Esophagus squamous epithelium (tissue), 5 donors: ENCODE measurements at regions not wholly inside any gene's neighbourhood (a gene's known extent, or its start where the extent isn't known, plus 50 kb on each side); places are given as distances from the start of the nearest gene placed in this dataset.

Experiments
- DNase-seq: peaks from one replicate; lab custom pipeline; 2025; lab: John Stamatoyannopoulos, UW
- H3K27ac ChIP-seq, 4 donors: fragments of 200-600 bp; sonication (generic); one replicate each; pipeline ENCODE4 v1.5.1; 2016 to 2019; ENCODE audit warnings: mild to moderate bottlenecking in 1 of 4
- H3K27me3 ChIP-seq, 4 donors: fragments of 200-600 bp; sonication (generic); 1 replicate in 3 of 4; 2 replicates in 1 of 4; pipeline versions ENCODE4 v1.5.1 to v1.6.0; 2017 to 2021; ENCODE audit warnings: antibody characterized with exemption in 1 of 4
- H3K36me3 ChIP-seq, 3 donors: fragments of 200-600 bp; sonication (generic); one replicate each; pipeline ENCODE4 v1.5.1; 2016 to 2019
- H3K4me1 ChIP-seq, 3 donors: fragments of 200-600 bp; sonication (generic); one replicate each; pipeline ENCODE4 v1.5.1; 2017 to 2019
- H3K4me3 ChIP-seq, 4 donors: fragments of 200-600 bp; sonication (generic); 1 replicate in 3 of 4; 2 replicates in 1 of 4; pipeline ENCODE4 v1.5.1; 2016 to 2019; ENCODE audit warnings: mild to moderate bottlenecking in 2 of 4, moderate library complexity in 1 of 4
- H3K9me3 ChIP-seq, 3 donors: fragments of 200-600 bp; sonication (generic); one replicate each; pipeline ENCODE4 v1.5.1; 2016 to 2019
- POLR2A ChIP-seq, 4 donors: fragments of 450-650 bp; IDR thresholded peaks; one replicate each; pipeline ENCODE4 v1.6.1; 2017; ENCODE audit warnings: antibody characterized with exemption in 4 of 4, mild to moderate bottlenecking in 4 of 4, moderate library complexity in 3 of 4
- WGBS, 2 donors: methylation state at CpG; one replicate each; pipeline ENCODE4 v1.1.5; 2018; 5-methylcytosine and 5-hydroxymethylcytosine counted together
- intact Hi-C: fragments of 100-400 bp; cut with DNase I; formaldehyde crosslinking; loops from one replicate; pipeline ENCODE4 v1.15.0; 2022
- TF ChIP-seq, protein P1 (sequence below), 6 experiments: fragments of 450-650 bp in 4 of 6; fragments of 200-600 bp in 2 of 6; sonication (generic) in 2 of 6; IDR thresholded peaks; one replicate each; pipeline ENCODE4 v1.5.1; 2016 to 2019; ENCODE audit warnings: antibody characterized with exemption in 6 of 6, mild to moderate bottlenecking in 4 of 6, moderate library complexity in 4 of 6
- donor health status: DM: yes; HTN: yes; CAD: no.

- TF ChIP-seq, protein P1, sequence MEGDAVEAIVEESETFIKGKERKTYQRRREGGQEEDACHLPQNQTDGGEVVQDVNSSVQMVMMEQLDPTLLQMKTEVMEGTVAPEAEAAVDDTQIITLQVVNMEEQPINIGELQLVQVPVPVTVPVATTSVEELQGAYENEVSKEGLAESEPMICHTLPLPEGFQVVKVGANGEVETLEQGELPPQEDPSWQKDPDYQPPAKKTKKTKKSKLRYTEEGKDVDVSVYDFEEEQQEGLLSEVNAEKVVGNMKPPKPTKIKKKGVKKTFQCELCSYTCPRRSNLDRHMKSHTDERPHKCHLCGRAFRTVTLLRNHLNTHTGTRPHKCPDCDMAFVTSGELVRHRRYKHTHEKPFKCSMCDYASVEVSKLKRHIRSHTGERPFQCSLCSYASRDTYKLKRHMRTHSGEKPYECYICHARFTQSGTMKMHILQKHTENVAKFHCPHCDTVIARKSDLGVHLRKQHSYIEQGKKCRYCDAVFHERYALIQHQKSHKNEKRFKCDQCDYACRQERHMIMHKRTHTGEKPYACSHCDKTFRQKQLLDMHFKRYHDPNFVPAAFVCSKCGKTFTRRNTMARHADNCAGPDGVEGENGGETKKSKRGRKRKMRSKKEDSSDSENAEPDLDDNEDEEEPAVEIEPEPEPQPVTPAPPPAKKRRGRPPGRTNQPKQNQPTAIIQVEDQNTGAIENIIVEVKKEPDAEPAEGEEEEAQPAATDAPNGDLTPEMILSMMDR (IDR thresholded peaks at IDR 0.05), result no peak
- TF ChIP-seq POLR2A (IDR thresholded peaks at IDR 0.05), result no peak
- peaks cover 4 to 57% (median 27%) of the 10 kb centered on the region in 3 donors for H3K4me1 ChIP-seq
- no peak overlapping the region for H3K4me3 ChIP-seq
- no peak for DNase-seq
- intact Hi-C loops, result no loop called here
- H3K27ac ChIP-seq, result peak overlapping the region in 2 of 4 donors; percentile 68 to 77
- WGBS, 2 donors, result 52 to 63% methylated on average over 3 of the region's 3 CpGs
- no peaks in the 10 kb centered on the region for H3K27me3 ChIP-seq
- peaks cover 0 to 6% (median 0%) of the 10 kb centered on the region in 3 donors for H3K9me3 ChIP-seq
- no peaks in the 10 kb centered on the region for H3K36me3 ChIP-seq
These were observed 725.1 kb downstream of the SORCS1 start for GRCh38 chr10:106439366-106439765.

DNA sequence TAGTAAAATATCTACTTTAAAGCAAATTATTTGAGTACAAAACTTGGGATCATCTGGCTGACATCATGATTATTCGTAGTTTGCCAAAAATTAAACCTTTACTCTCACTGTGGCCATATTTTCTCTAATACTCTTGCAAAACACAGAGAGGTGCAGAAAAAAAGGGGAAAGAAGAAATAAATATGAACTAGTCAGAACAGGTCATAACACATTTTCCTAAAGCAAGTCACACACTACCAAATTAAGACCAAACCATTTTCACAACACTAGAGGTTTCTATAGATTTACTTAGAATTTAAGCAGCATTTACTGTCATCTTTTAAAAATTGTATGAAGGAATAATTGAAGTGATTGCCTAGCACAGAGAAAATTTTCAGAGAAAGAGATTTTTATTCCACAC, 726.1 kb downstream of the SORCS1 start:
- H3K9me3 ChIP-seq, result peaks cover 0 to 6% (median 0%) of the 10 kb centered on the region in 3 donors
- TF ChIP-seq, protein P1 (IDR thresholded peaks at IDR 0.05), result no peak
- TF ChIP-seq POLR2A (IDR thresholded peaks at IDR 0.05), result no peak
- WGBS, 2 donors, result 13 to 30% methylated on average over 1 of the region's 1 CpG
- no peak overlapping the region for H3K27ac ChIP-seq
- intact Hi-C loops, result no loop called here
- H3K27me3 ChIP-seq, result no peaks in the 10 kb centered on the region
- H3K4me3 ChIP-seq, result no peak overlapping the region
- H3K36me3 ChIP-seq, result no peaks in the 10 kb centered on the region
- DNase-seq, result no peak
- peaks cover 4 to 57% (median 27%) of the 10 kb centered on the region in 3 donors for H3K4me1 ChIP-seq

- H3K27ac ChIP-seq, result no peak overlapping the region
- H3K36me3 ChIP-seq, result no peaks in the 10 kb centered on the region
- no peak overlapping the region for H3K4me3 ChIP-seq
- peaks cover 4 to 52% (median 23%) of the 10 kb centered on the region in 3 donors for H3K4me1 ChIP-seq
- 26 to 36% methylated on average over 3 of the region's 3 CpGs for WGBS, 2 donors
- intact Hi-C loops, result no loop called here
- no peak for DNase-seq
- peaks cover 0 to 6% (median 0%) of the 10 kb centered on the region in 3 donors for H3K9me3 ChIP-seq
- TF ChIP-seq POLR2A (IDR thresholded peaks at IDR 0.05), result no peak
- TF ChIP-seq, protein P1 (IDR thresholded peaks at IDR 0.05), result no peak
- no peaks in the 10 kb centered on the region for H3K27me3 ChIP-seq
These were observed 728.3 kb downstream of the SORCS1 start for GRCh38 chr10:106436123-106436715.

DNA sequence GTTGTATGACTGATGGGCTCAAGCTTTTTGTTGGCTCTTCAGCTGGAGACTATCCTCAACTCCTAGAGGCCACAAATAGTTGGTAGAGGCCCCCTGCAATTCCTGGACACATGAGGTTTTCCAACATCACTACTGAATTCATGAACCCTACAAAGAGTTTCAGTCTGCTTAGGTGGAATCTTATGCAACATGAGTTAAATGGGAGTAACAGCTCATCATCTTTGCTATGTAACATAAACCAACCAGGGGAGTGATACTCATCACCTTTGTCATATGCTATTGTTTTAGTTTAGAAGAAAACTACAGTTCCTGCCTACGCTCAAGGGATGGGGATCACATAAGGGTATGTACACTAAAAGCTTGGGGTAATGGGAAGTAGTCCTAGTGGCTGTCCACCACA, 729.4 kb downstream of the SORCS1 start:
- no peak for DNase-seq
- 62 to 92% methylated on average over 1 of the region's 1 CpG for WGBS, 2 donors
- Histone ChIP-seq H3K36me3 (no peaks in the 10 kb centered on the region), H3K4me1 (peaks cover 4 to 41% (median 22%) of the 10 kb centered on the region in 3 donors), H3K27me3 (no peaks in the 10 kb centered on the region), H3K4me3 (no peak overlapping the region), H3K27ac (no peak overlapping the region), H3K9me3 (peaks cover 0 to 6% (median 0%) of the 10 kb centered on the region in 3 donors)
- TF ChIP-seq, protein P1 (IDR thresholded peaks at IDR 0.05), result no peak
- TF ChIP-seq POLR2A (IDR thresholded peaks at IDR 0.05), result no peak
- intact Hi-C loops, result no loop called here

DNA sequence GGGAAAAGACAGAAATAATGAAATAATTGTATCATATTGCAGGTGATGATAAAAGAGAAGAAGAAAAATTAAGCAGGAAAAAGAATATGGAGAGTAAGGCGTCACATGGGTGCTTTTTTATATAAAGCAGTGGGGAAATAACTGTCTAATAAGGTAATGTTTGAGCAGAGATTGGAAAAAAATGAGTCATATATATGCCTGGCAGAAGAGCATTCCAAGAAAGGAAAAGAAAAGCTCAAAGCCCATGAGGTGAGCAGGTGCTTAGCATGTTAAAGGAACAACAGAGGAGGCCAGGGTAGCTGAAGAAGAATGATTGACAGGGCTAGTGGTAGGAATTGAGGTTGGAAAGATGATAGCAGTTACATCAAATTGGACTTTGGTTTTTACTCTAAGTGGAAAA, 739.5 kb downstream of the SORCS1 start:
- Histone ChIP-seq H3K27me3 (no peaks in the 10 kb centered on the region), H3K4me3 (no peak overlapping the region), H3K27ac (no peak overlapping the region), H3K4me1 (no peaks in the 10 kb centered on the region), H3K9me3 (no peaks in the 10 kb centered on the region), H3K36me3 (no peaks in the 10 kb centered on the region)
- DNase-seq, result no peak
- intact Hi-C loops, result no loop called here
- 30 to 46% methylated on average over 1 of the region's 1 CpG for WGBS, 2 donors
- no peak for TF ChIP-seq POLR2A (IDR thresholded peaks at IDR 0.05)
- TF ChIP-seq, protein P1 (IDR thresholded peaks at IDR 0.05), result no peak
